Inflammatory macrophage treated with lipopolysaccharide for 1 hour (primary cell): ENCODE measurements at regions not wholly inside any gene's neighbourhood (a gene's known extent, or its start where the extent isn't known, plus 50 kb on each side); places are given as distances from the start of the nearest gene placed in this dataset.
"Not testable (repeated sequence)": the region's sequence is repeated elsewhere in the genome, so short reads cannot be mapped to it uniquely, and the experiment has no call there.

ENCODE experiments used
- DNase-seq, 2 donors: peaks; one replicate each; pipeline ENCODE4 v3.0.0-alpha.2; 2020 to 2022

DNA sequence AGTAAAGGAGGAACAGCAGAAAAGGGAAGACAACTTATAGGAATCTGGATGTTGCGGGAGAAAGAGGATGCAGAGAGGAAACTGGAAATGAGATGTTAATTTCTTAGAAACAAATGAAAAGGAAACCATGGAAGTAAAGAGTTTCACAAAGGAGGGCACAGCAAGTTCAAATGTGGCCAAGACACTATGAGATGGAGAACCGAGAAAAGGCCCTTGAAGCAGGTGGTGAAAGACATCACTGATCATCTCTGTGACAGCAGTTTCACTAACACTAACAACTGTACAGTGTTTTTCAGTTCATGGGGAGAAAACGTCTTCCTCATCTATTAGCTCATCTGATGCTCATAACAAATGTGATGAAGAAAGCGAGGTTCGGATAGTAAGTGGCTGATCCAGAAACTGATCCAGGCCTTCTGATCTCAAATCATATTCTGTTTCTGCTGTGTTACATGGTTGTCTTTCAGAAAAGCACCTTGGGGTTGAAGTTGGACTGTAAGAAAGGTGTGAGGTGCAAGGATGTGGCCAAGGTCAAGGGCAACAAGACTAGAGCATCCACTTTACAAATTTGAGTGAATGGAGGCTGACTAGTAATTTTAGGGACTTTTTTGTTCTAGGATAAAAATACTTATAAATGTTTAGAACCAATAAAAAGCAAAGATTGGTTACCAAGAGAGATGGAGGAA lies 492.1 kb upstream of the CADM1 start:
- DNase-seq, result peak in 1 of 2 donors; percentile 10

DNA sequence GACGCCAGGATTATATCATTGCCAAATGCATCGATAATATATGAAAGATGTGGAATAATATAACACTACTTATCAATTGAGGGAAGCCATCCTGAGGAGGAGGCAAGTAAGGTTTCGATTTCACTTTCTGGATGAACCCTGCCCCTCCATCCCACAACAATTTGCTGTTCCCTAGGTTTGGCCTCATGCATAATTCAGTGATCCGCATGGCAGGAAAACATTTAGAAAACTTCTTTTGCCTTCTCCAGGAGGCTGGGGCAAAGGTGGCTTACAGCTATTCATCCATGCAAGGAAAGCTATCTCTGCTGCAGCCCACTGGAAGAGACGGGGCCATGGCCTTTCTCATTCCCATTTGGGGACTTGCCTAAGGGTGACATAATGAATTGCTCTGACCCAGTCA lies 489.4 kb upstream of the CADM1 start:
- no peak for DNase-seq

DNA sequence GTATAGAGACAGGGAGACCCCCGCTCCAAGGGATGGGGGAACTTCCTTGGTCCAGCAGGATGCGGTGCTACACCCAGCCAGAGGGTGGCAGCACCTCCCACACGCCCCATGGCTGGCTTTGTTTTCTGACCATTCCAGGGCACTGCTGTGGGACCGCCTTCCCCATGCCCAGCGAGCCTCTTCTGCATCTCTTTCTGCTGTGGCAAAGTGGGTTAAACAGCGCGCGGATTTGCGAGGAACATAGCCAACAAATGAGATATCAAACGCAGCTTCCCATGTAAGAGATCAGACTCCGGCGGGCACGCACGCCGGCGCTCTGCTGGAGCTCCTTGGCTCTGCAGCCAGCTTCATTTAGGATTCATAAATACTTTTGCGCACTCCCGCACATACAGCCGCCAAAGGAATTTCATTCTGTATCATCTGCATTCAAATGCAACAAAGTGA lies 485.8 kb upstream of the CADM1 start:
- peak in 1 of 2 donors; percentile 35 for DNase-seq

DNA sequence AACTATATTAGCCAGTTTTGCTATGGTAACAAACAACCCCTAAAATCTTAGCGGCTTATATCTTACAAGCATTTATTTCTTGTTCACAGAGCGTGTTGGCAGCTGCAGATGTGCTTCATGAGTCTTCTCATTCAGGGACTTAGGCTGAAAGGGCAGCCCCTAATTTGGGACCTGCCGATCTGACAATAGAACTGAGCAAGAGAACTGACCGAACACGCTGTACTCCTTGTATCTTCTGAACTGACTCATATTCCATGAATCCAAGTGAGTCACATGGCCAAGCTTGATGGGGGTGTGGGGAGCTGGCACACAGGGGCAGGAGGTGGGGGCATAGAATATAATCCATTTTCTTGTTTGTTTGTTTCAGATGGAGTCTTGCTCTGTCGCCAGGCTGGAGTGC lies 481.7 kb upstream of the CADM1 start:
- no peak for DNase-seq

DNA sequence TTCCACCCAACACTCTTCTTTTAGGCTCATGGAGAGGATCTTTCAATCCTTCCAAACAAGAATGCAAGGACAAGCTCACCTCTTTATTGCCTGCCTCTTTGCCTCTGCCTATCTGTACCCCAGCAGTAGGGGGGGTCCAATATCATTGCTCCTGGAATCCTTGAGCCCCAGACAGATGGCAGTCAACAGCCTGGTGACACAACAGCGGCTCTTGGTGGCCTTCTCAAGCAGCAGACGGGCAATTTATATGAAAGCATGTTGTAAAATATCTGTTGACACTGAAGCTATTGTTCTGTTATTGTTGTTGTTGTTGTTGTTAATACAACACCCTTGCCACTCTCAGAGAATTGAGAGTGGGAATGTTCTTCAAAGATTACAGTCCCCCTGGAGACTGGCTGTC lies 480.0 kb upstream of the CADM1 start:
- DNase-seq, result no peak

DNA sequence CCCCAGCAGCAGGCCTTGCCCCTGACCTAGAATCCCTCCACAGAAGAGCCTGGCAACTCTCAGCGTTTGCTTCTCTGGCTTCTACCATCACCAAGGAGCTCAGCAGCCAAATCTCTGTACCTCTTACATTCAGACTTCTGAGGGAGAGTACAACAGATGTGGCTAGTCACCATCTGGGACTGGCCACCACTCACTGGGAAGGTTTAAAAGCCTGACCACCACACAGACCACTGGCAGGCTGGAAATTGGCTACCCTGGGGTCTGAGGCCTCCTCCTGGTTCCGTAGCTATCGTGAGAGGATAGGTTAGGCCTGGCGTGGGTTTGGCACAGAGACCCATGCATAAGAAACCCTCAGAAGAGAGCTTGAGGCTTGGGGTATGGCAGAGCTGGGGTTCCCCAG lies 478.5 kb upstream of the CADM1 start:
- DNase-seq, result no peak

DNA sequence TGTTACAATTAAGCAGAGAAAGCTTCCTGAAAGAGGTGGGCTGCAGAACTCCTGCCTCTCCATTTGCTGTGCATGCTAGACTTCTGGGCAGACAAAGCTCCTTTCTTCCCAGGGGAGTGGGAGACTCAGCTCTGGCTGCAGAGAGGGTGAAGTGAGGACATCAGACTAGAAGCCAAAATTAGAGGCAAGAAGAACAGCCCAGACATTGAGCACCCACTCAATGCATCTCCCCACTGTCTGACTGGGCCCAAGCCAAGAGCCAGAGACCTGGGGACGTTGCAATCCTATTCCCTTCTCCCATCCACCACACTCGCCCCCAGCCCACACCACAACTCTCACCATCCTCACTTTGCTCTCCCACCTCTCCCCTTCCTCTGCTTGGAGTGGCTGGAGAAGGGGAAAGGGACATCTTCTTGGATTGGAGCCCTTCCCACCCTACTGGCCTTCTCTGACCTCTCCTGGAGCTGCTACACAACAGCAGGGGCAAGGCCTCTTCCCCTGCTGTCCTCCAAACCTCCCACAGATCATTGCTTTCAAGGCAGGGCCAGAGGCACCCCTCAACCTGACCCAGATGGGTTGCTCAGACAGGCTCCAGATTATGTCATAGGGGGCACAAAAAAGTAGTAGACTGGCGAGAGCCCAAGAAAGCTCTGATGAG lies 477.7 kb upstream of the CADM1 start:
- DNase-seq, result no peak

DNA sequence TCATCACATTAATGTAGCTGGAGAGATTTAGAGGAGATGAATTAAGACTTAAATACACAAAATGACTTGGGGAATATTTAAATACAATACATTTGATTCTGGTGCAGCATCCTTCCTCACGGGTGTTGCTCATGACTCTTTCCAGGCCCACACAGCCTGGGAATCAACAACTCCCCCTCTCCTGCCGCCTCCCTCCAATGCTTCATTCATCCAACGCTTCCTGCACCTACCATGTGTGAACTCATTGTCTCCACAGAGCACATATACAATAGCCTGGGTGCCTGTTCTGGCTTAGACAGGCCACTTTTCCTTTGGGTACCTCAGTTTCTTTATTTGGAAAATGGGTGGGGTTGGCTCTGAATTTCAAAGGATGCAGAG lies 476.9 kb upstream of the CADM1 start:
- DNase-seq, result no peak

DNA sequence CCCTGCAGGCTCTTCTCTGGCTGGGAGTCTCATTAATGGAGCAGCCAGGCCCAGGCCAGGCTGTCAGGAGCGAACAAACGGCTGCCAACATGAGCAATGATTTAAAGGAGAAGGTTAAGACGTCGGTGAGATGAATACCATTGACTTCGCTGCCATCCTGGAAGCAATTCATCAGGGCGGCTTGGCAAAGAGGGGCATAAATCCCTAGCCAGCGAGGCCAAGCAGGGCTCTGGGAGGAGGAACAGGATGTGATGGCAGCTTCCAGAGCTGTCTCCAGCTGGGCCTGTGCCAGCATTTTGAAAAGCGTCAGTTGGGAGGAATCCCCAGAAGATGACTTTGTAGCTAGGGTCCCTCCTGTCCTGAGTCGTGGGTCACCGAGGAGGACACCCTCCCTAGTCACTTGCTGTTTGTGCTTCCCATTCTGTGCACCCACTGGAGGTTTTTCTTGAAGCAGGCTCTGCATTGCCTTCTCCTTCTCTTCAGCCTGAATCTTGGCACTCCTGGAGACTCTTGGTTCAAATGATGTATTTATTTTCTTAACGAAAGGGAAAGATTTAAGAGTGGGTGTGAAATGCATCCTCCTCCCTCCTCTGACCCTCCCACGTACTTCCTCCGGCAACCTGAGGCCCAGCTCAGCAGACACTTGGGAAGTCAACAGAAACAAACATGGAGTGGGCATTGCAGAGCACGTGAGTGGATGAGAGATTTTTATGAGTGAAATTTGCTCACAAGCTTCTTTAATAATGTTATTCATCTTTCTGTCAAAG lies 476.3 kb upstream of the CADM1 start:
- no peak for DNase-seq

DNA sequence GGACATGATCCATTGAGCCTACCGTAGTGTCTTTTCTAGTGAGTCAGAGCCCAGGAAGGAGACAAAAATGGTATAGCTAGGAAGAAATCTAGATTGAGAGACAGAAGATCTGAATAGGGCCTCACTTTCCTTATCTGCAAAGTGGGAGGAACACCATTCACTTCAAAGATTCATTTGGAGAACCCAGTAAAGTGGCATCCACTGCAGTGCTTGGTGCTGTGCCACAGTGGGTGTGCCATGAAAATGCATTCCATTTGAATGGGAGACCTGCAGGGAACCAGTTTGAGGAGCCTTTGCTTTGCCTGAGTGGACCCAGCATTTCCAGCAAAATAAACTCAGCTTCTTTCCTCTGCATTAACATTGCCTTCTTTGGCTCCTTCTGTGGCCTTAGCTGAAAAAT lies 470.5 kb upstream of the CADM1 start:
- no peak for DNase-seq

DNA sequence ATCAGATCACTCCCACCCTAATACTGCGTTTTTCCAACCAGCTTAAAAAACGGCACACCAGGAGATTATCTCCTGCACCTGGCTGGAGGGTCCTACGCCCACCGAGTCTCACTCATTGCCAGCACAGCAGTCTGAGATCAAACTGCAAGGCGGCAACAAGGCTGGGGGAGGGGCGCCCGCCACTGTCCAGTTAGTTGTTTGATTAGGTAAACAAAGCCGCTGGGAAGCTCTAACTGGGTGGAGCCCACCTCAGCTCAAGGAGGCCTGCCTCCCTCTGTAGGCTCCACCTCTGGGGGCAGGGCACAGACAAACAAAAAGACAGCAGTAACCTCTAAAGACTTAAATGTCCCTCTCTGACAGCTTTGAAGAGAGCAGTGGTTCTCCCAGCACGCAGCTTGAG lies 463.0 kb upstream of the CADM1 start:
- DNase-seq, result not testable (repeated sequence)

DNA sequence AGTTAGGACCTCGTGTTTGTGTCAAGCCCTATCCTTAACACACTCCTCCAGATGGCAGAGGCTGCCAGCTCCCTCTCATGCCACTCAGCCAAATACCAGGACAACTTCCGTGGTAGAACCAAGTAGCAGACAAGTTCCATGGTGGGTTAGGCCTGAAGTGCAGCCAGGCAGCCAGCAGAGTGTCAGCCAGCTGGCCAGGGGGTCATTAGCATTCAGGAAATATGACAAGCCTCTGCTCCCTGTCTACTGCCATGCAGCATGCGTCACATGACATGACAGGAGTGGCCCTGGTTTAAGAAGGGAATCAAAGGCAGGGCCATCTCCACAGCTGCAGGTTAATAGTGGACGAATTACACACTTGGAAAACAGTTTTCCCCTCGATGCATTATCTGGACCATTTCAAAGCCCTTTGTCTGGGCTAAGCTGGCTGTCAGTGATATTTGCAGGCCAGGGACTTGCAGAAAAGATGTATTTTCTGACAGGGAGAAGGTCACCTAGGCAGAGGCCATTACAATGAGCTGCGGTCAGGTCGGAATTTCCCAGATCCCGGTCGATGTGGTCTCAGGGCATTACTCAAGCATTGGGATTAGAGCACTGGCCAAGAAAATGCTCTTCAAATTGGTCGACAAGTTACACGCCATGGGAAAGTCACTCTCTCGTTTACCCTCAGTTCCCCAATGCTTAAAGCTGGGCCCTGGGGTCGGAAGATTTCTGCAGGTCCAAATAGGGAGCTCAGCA lies 461.7 kb upstream of the CADM1 start:
- no peak for DNase-seq

DNA sequence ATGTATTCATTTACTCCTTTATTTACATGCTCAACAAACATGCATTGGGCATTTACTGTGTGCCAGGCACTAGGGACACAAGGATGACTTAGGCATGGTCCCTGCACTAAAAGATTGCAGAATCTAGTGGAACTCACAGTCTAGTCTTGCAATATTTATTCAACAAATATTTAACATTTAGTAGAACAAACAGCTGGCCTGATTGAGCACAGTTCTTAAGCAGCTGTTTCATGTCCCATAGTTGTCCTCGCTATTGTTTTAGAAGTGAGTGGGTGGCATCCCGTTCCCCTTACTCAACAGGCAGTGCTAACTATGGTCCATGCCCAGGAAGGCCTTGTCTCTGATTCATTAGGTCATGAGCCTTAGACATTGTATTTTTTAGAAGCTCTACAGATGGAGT lies 459.9 kb upstream of the CADM1 start:
- DNase-seq, result no peak

DNA sequence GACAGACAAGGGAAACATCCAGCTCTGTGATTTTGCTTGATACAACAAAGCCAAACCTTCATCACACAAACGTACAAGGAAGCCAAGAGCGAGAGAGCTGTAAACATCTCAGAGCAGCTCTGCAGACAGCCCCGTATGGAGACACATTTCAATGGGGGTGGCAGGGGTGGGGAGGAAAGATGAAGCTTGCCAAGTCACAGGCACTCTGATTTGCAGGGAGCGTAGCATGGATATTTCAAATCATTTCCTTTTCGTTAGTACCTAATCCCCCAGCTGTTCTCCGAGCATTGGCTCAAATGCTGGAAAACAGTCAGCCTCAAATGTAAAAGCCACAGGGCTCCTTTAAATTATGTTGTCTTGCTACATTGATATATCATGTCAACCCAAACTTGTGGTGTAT lies 458.9 kb upstream of the CADM1 start:
- no peak for DNase-seq

DNA sequence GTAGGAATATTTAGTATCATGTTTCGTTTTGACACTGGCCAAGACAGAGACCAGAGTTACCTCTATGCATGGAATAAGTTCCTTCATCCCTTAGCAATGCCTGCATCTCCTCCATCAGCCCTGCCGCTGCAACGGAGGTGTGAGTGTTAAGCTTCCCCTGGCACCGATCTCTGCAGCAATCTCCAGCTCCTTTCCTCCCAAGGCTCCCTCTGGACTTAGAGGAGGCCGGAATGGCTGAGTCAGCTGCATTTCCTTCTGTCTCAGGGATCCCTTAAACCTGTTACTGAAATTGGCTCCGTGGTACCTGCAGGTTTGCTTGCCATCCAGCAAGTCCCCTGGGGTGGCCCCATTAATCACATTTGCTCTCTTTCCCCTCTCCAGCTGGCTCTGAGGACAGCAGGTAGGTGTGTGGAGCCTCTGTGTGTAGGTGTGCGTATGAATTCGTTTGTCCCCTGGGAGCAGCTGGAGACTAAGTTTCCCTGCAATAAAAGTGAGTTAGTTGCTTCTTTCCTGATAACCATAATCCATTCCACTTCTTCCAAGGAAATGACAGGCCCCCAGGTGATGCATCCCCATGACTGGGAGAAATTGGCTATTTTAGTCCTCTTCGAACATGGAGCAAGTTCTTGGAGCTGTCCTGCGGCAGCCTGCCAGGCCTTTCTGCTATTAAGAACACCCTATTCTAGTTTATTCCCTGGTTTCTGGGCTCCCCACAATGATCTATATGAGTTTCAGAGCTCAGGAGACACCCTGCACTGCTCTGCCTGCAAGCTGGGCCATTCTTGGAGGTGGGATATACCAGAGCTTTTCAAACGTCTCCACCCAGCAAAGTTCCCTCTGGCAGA lies 457.2 kb upstream of the CADM1 start:
- no peak for DNase-seq

DNA sequence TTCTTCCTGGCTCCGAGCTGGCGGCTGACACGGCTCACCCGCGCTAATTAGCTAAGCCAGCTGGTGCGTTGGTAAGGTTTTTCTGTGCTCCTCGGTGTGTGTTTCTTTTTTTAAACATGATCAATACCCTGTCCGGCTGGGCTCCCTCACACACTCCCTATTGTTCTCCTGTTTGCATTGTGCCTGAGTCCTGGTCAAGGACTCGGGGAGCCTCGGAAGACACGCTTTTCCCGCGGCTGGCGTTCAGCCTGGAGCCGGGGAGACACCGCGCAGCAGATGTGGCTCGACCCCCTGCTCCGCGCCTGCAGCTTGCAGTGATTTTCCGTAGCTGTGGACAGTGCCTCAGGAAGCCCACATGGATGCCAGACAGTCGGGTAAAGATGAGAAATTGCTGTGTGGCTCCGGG lies 454.9 kb upstream of the CADM1 start:
- no peak for DNase-seq

DNA sequence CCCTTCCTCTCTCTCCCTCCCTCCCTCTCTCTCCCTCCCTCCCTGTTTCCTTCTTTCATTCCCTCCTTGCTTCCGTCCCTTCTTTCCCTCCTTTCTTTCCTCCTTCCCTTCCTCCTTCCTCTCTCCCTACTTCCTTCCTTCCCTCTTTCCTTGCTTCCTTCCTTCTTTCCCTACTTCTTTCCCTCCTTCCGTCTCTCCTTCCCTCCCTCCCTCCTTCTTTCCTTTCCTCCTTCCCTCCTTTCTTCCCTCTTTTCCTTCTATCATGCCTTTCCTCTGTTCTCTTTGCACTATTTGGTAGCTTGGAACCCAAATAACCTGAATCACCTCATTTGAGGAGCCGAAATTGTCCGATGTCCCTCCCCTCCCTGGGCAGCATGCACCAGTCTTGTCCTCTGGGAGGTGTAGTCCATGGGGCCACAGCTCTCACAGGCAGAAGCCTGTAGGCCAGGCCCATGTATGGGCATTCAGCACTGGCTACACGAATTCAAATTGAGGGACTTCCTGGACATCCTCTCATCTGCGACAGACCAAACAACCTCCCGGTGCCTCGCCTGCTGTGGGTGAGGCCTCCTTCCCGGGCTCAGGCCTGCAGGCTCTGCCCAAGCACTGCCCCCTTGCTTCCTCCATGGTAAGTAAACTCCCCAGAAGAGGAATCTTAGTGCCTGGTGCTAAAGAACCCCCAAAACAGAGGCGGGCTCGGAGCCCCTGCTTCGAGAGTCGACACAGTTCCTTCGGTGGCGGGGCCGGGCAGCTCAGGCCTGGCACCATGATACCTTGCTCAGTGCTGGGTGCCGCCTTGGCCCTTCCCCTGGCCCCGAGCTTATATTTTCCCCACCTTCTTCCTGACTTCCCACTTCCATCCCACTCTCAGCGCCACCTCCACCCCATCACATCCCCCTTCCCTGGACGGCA lies 454.1 kb upstream of the CADM1 start:
- no peak for DNase-seq

DNA sequence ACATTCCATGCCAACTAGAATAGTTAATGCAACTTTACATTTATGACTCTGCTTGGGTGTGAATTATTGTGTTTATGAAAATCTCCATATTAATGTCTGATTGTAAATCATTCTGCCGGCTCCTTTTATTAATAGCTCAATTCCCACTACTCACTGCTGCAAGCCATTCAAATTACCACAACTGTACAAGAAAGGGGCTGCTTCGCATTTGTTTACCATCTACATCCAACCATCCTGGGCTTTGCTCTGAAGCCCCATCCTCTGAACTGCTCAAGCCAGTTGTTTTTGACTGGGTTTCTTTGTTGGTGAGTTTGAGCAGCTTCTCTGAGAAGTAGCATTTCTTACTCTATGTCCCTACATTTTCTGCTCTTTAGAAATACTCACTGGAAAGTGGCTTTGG lies 451.6 kb upstream of the CADM1 start:
- DNase-seq, result no peak

DNA sequence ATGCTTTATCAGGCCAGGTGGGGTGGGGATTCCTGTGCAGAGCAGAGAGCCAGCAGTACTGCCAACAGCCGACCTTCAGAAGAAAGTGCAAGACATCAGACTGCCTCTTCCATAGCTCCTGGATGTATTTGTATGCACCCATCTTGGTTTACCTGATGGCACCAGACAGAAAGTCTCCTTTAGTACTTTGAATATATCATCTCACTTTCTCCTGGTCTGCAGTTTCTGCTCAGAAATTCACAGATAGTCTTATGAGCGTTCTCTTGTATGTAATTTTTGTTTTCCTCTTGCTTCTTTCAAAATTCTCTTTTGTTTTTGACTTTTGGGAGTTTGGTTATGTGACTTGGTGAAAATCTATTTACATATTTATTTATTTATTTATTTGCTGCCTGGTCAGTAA lies 446.4 kb upstream of the CADM1 start:
- DNase-seq, result no peak

DNA sequence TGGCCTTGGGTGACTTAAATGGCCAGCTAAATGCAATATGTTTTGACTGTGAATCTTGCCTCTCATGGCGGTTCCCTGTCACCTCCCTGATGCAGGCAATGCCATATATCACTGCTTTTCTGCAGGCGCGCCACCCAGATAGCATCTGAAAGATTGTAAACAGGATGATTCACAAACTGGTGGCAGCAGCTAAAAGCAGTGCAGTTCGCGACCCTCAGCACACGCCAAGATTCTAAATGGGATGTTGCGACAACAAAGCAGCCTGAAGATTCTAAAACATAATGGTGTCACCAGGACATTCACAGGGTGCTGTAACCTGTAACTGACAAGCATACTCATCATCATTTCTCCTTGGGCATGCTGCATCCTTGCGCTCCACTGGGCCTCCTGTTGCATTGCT lies 440.4 kb upstream of the CADM1 start:
- DNase-seq, result no peak

DNA sequence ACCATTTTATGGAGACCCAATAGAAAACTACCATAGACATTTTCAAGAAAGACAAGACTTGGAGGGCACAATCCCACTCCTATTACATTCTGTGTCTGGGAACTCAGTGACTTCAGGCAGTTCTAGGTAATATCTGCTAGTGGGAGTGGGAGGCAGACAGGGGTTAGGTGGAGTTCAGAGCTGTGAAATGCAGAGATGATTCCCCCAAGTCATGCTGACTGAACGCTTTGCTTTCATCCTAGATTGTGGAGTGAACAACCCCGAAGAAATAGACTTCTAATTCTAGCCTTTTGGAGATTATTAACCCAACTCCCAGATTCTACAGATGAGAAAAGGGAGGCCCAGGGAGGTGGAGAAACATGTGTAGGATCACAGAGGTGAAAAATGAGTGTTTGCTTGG lies 437.8 kb upstream of the CADM1 start:
- DNase-seq, result peak; percentile 43 to 78
